Cerebellar cortex (tissue), 1 donor: ENCODE measurements at regions not wholly inside any gene's neighbourhood (a gene's known extent, or its start where the extent isn't known, plus 50 kb on each side); places are given as distances from the start of the nearest gene placed in this dataset.
"Not testable (repeated sequence)": the region's sequence is repeated elsewhere in the genome, so short reads cannot be mapped to it uniquely, and the experiment has no call there.

ENCODE experiments used
- DNase-seq: peaks from one replicate; pipeline ENCODE4 v3.0.0-alpha.2; 2015; ENCODE audit warnings: low spot score

- DNase-seq = no peak
Measured at GRCh38 chr3:139238281-139239030, 105.4 kb upstream of the MRPS22 start.

GRCh38 chr3:139239550-139239949, 104.3 kb upstream of the MRPS22 start:
- no peak for DNase-seq

DNA sequence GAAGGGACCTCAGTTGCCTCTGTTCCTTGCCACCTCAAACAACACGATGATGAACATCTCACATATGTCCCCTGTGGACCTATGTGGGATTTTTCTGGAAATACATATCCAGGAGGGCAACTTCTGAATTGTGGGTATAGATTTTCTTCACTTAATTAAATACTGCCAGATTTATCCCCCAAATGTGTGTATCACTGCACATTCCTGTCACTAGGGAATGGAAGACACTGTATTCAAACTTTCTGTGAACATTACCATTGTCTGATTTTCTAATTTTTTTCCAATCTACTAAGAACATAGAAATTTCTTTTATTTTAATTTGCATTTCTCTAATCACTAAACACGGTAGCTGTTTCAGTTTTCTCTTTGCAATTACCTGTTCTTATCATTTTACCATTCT, 102.0 kb upstream of the MRPS22 start:
- DNase-seq = no peak

DNA sequence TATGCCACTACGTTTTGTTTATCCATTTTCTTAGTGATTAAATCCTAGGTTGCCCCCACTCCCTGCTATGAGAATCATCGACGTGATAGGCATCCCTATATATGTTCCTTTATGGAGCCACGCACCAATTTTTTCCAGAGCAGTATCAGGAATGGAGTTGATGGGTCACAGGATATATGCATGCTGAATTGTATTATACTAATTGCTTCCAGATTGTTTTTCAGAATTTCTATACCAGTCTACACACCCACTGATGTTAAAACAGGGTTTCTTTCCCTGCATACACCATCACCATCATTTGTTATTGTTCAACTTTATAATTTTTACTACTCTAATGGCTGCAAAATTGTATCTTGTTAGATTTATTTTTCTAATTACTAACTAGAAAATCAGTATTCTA, 100.1 kb upstream of the MRPS22 start:
- DNase-seq = no peak

- no peak for DNase-seq
Measured at GRCh38 chr3:139248593-139249255, 95.1 kb upstream of the MRPS22 start.

DNA sequence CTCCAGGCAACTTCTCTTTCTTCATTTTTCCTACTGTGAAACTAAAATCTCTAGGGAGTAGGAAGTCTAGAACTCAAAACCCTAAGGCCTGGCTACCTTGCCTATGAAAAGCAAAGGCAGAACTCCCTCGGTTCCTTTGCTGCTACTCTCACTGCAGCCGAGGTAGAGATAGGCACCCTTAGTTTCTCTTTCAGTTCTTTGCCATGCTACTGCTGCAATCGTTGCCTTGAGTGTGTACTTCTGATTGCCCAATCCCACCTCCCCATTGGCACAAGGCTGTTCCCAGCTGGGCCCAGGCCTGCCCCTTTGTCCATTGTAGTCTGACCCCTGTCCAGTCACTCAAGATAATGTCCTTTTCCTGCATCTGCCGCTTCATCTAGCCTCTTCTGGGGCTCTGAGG, 92.3 kb upstream of the MRPS22 start:
- no peak for DNase-seq

- no peak for DNase-seq
Measured at GRCh38 chr3:139252719-139253118, 91.1 kb upstream of the MRPS22 start.

DNA sequence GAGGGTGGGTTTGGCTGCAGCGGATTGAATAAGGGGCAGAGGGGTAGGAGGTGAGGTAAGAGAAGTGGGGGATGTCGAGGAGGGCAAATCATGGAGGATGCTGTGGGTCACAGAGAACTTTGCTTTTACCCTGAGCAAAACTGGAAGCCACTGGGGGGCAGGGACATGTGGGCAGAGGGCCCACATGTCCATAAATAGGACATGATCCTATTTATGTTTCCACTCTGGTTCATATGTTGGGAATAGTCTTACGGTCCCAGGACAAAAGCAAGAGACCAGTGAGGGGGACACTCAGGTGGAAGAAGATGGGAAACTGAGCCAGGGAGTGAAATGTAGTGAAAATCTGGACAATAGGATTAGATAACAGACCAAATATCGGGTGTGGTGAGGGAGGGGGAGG, 85.5 kb upstream of the MRPS22 start:
- no peak for DNase-seq

- no peak for DNase-seq
Measured at GRCh38 chr3:139259398-139259797, 84.4 kb upstream of the MRPS22 start.

DNA sequence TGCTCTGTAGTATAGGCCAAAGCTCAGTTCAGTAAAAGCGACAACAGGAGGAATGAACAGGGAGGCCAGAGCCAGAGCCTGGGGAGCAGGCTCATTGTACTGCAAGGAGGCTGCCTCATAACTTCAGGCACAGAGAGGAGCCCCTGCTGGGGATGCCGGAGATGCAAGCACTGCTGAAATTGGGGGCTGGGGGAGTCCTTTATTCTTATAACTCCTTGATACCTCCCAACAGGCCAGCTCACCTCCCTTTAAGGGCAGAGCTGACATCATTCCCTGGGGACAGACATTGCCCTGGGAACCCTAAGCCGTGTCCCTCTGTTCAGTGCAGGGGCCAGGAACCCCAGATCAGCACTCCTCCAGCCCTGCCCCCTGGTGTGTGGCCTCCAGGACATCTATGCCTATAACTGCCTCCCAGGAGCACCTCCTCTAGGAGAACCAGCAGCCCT, 83.8 kb upstream of the MRPS22 start:
- DNase-seq = no peak

- DNase-seq = no peak
Measured at GRCh38 chr3:139260793-139261736, 82.8 kb upstream of the MRPS22 start.

GRCh38 chr3:139261754-139262586, 81.8 kb upstream of the MRPS22 start:
- no peak for DNase-seq

DNA sequence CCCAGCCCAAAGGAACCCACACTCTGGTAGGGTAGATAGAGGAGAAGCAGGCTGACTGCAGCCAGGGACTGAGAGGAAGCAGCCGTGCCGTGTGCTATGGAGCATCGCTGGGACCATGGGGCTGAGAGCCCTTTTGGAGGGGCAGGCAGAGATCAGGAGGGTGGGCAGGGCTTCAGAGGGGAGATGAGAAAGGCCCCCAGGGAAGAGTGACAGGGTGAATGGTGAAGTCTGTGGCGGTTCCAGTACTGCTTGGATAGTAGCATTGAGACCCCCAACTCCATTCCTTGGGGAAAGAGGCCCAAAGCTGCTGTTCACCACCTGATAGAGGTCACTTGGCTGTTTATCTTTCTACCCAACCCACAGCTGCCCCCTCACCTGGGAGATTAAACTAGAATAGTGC, 80.0 kb upstream of the MRPS22 start:
- no peak for DNase-seq

DNA sequence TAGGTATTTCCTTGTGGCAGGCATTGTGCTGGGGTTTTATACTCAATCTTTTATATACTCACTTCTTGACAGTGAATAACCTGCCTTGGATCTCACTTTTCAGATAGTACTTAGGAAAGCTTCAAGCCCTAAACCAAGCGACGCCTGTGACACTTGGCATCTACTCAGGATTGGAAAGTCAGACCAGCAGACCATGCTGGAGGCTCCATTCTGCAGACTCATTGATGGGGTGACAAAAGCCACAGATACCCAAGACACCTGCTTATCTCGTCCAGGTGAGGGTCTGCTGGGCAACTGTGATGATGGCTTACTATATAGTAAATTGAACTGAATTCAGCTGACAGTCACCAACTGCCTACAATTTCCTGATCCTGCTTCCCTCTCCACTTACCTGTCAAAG, 79.4 kb upstream of the MRPS22 start:
- DNase-seq = no peak

GRCh38 chr3:139265131-139266016, 78.4 kb upstream of the MRPS22 start:
- no peak for DNase-seq

GRCh38 chr3:139267300-139268246, 76.2 kb upstream of the MRPS22 start:
- DNase-seq = no peak

- no peak for DNase-seq
Measured at GRCh38 chr3:139269984-139270383, 73.8 kb upstream of the MRPS22 start.

- not testable (repeated sequence) for DNase-seq
Measured at GRCh38 chr3:139270652-139271051, 73.2 kb upstream of the MRPS22 start.

DNA sequence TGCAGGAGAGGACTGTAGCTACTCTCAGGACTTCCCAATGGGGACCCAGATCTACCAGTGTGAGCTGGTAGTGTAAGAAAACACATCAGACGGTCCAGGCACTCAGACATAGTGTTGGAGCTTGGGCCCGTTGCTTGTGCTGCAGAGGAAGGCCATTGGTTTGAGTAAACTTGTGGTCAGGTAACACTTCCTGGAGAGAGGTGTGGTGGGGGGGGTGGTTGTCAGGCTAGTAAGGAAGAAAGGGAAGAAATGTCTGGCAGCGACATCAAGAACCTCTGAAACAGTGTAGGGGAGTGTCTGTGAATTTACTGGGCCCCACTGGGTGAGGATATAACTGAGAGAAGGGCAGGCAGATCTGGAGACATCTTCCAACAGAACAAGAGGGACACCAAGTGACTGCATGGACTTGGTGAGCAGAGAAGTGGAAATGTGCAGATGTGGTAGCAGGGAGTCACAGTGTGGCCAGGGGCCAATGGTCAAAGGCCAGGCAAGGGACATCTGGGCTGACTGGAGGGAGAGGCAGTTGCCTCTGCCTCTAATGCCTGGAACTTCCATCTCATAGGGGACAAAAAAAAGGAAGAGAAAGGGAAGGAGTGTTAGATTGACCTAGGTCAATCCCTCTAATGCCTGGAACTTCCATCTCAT, 63.7 kb upstream of the MRPS22 start:
- DNase-seq = no peak
